ENCODE measurements at regions not wholly inside any gene's neighbourhood (a gene's known extent, or its start where the extent isn't known, plus 50 kb on each side); places are given as distances from the start of the nearest gene placed in this dataset.
A peak's percentile ranks its signal among the peaks of the same experiment; 100 is the strongest.

DNA sequence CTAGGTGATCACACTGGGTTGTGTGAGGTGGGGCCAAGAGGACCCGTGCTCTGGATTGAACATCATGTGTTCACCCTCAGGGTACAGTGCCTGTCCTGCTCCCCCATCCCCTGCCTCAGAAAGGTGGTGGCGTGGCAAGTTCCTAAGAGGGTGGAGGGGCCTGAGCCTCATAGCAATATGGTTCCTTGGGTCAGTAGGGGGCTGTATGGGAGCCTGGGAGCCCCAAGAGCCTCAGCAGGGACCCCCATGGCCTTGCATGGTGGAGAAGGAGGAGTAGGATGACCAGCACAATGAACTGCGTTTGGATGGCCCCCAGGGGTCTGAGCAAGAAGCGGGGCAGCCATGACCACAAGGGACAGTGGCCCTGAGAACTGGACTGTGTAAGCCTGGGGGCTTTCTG is 89.6 kb upstream of the SHB start:
- no peak for DNase-seq (ENCODE audit: low read depth)

DNA sequence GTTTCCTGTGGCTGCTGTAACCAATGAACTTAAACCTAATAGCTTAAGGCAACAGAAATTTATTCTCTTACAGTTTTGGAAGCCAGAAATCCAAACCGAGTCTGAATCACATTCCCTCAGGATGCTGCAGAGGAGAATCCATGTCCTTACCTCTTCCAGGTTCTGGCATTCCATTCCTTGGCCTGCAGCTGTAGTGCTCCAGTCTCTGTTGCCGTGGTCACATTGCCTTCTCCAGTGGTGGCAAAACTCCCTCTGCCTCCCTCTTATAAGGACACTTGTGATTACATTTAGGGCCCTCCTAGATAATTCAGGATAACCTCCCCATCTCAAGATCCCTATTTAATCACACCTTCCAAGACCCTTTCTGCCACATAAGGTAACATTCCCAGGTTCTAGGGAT is 88.7 kb upstream of the SHB start:
- no peak for DNase-seq (ENCODE audit: low read depth)

DNA sequence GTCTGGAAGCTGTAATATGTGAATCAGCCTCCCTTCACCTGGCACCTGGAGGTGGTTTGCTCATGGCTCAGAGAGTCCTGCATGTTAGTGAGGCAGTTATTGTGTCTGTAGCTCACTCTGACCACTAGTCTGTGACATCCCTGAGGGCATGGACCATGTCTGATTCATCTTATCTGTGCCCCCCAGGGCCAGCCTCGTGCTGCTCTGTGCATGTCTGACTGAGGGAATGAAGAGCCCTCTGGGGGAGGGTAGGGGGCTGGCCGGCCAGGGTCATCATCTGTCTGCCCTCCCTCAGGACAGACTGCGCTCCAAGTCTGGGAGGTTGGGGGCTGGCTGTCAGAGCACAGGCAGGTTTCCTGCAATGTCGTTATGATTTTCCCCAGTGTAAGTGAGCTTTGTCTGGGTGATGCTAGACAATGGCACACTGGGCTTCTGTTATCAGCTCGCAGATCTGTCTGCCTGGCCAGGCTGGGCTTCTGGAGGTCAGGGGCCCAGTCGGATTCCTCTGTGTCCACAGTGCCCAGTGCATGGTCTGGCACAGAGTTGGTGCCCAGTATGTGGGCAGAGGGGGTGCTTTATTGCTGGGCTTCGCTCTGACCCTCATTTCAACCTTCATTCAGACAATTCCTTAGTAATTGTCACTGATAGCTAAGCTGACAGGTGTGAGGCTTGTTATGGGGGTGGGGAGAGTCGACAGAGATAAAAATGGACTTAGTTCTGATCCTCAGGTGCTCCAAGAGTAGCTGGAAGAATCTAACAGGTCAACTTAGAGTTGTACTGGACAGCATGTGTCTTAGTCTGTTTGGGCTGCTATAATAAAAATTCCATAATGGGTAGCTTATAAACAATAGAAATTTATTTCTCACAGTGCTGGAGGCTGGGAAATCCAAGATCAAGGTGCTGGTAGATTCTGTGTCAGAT is 85.7 kb upstream of the SHB start:
- no peak for DNase-seq (ENCODE audit: low read depth)

GRCh38 chr9:38153910-38154291 is 84.9 kb upstream of the SHB start:
- no peak for DNase-seq (ENCODE audit: low read depth)

GRCh38 chr9:38153152-38153909 is 84.3 kb upstream of the SHB start:
- no peak for DNase-seq (ENCODE audit: low read depth)

GRCh38 chr9:38149647-38150046 is 80.6 kb upstream of the SHB start:
- DNase-seq (ENCODE audit: low read depth): no peak

DNA sequence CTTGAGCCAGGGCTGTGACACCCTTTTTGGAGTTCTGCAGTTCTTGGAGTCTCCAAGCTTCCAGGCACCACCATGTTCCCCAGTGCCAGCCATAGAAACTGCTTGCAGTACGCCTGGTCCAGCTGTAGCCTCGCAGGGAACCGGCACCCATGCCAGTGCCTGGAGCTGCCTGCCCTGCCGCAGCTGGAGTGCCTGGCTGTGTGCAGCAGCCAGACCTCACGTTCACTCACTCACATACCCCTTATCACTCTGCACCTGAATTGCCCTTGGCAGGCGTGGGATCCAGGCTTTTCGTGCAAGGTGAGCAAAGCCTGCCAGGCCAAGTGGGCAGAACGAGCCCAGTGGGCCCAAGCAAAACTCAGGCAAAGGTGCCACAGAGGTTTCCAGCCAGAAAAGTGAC is 77.8 kb upstream of the SHB start:
- no peak for DNase-seq (ENCODE audit: low read depth)

- no peak for DNase-seq (ENCODE audit: low read depth)
Measured at GRCh38 chr9:38145526-38146053, 76.6 kb upstream of the SHB start.

DNA sequence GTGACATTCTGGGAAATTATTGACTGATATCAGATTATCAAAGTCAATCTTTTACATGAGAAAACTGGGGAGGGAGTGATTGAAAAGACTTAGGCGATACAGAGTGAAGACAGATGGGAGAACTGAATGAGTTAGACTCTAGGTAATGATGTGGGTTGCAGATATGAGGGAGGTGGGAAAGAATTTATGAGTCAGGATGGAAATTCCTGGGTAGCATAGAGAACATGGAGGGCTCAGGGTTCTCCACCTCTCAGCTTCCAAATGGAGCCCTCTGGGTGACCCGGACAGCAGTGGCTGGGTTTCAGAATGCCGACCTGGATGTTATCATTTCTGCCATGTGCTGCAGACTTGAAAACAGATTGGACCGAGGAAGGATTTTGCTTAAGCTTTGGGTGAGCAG is 75.4 kb upstream of the SHB start:
- DNase-seq (ENCODE audit: low read depth): no peak

GRCh38 chr9:38141746-38142591 is 72.9 kb upstream of the SHB start:
- peak; percentile 21 for DNase-seq (ENCODE audit: low read depth)

DNA sequence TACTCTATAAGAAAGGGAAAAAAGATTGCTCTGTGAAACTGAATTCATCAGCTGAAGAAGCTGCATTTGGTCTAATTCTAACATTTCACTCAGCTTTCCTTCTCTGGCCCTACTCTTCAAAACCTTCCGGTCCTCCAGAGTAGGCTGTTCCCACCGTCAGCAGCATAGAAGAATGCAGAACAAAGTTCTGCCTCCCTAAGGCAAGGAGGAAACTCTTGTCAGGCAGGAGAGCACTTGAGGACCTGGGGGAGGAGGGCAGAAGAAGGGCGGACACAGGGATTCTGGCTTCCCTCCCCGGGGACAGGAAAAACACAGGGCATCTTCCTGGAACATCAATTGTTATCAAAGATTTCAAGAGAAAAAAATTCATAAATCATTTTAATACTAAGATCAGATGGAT is 69.2 kb upstream of the SHB start:
- DNase-seq (ENCODE audit: low read depth): no peak

DNA sequence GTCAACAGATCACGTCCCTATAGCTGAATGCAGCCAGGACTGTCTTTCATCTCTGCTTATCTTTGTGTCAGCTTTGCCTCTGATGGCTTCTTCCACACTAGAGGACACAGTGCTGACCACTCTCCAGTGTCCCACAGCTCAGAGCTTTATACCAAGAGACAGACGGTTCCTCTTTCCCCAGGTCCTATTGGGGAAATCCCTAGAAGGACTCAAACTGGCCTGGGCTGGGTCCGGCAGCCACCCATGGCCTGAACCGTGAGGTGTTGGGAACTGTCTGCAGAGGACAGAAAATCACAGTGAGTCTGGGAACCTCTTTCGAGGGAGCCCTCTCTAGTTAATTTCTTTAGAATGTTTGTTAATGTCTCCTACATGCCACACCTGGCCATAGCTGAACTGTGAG is 68.3 kb upstream of the SHB start:
- DNase-seq (ENCODE audit: low read depth): no peak

DNA sequence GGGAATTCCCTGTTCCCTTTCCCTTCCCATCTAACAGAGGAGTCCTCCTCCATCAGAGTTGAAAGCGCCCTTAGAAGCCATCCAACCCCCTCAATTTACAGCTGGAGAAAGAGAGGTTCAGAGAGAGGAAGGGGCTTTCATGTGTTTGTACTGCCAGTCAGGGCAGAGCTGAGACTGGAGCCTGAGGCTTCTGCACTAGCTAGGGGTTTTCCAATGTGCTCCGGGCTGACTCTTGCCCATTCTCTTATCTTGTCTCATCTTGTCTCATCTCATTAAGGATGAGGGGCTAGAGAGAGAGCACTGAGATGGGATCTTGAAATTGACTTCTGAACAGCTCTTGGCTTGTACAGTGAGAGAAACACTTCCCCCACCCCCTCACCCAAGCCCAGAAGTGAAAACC is 67.4 kb upstream of the SHB start:
- DNase-seq (ENCODE audit: low read depth): no peak

GRCh38 chr9:38134611-38135237 is 65.7 kb upstream of the SHB start:
- DNase-seq (ENCODE audit: low read depth): no peak

DNA sequence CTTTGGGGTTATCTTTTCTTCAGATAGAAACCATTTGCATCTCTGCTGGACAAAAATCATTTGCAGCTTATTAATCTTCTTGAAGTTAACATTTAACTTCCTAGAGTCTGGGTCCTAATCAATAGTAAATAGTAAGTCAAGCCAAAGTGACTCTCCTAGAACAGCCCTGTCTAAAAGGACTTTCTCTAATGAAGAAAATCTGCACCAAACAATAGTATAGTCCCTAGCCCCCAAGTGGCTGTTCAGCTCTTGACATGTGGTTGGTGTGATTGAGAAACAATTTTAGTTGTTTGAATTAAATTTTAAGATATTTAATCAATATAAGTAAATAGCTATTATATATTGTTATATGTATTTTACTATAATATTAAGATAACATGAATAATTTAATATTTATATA is 64.6 kb upstream of the SHB start:
- DNase-seq (ENCODE audit: low read depth): no peak

- DNase-seq (ENCODE audit: low read depth): no peak
Measured at GRCh38 chr9:38132956-38133355, 63.9 kb upstream of the SHB start.

DNA sequence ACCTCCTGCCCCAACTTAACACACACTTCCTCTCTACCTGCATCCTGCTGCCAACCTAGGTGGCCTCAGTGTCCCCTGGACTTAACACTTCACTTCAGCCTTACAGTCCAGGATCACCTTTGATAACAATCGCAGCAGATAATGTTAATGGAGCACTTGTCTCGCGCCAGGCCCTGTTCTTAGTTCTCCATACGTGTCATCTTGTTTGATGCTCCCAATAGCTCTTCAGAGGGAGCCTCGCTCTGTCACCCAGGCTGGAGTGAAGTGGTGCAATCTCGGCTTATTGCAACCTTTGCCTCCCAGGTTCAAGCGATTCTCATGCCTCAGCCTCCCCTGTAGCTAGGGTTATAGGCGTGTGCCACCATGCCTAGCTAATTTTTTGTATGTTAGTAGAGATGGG is 62.7 kb upstream of the SHB start:
- no peak for DNase-seq (ENCODE audit: low read depth)

DNA sequence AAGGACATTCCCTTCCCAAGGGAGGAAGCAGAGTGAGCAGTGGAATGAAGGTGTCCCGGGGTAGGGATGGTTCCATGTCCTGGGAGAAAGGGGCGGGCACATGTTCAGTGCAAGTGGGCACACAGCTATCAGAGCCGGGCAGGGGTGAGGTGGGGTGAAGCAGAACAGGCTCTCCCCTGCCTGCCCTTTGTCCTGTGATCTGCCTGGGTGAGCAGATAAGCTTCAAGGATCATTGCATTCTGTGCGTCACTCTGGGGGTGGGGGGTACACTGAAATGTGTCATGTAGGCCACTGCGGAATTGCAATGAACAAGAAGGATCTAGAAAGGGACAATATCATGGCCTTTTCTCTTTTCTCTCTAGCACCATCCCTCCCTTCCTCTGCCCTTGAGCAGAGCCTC is 61.7 kb upstream of the SHB start:
- DNase-seq (ENCODE audit: low read depth): no peak

GRCh38 chr9:38129366-38129765 is 60.3 kb upstream of the SHB start:
- DNase-seq (ENCODE audit: low read depth): no peak

DNA sequence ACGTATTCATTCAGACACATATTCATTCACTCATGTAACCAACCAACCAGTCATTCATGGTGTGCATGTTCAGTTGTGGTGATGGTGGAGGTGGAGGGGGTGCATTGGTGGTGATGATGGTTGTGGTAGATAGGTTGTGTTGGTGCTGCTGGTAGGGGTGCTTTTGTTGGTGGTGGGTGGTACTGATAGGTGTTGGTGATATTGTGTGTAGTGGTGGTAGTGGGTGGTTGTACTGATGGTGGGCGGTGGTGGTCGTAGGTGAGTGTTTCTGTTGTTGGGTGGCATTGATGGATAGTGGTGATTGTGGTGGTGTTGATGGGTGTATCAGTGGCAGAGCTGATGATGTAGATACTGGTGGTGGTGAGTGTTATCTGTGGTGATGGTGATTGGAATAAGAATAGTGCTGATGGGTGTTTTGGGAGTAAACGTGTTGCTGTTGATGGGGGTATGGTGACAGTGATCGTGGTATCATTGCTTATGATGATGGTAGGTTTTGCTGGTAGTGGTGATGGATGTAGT is 59.8 kb upstream of the SHB start:
- DNase-seq (ENCODE audit: low read depth): no peak

DNA sequence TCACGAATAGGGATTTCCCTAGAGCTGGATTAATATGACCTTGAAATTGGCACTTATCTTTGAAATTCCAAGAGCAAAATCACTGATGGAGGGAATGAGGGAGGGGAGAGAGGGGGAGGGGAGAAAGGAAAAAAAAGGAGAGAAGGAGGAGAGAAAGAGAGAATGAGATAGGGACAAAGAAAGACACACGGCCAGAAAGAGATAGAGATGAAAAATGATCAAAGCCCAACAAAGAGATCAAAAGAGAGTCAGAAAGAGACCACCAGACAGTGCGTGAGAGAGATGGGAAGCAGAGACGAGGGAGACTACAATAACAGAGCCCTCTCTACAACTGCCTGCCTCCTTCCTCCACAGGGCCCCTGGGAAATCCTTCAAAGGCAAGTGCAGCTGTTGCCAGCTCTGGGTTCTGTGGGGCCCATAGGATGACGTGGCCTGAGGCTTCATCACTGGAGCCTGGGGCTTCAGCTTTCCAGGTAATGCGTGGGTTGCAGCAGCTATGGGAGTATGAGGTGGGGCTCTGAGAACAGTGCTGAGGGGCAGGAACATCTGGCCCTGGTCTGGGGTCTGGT is 58.3 kb upstream of the SHB start:
- DNase-seq (ENCODE audit: low read depth): no peak

Measured in fibroblast of the conjunctiva (primary cell).